ENCODE measurements at regions not wholly inside any gene's neighbourhood (a gene's known extent, or its start where the extent isn't known, plus 50 kb on each side); places are given as distances from the start of the nearest gene placed in this dataset.

DNA sequence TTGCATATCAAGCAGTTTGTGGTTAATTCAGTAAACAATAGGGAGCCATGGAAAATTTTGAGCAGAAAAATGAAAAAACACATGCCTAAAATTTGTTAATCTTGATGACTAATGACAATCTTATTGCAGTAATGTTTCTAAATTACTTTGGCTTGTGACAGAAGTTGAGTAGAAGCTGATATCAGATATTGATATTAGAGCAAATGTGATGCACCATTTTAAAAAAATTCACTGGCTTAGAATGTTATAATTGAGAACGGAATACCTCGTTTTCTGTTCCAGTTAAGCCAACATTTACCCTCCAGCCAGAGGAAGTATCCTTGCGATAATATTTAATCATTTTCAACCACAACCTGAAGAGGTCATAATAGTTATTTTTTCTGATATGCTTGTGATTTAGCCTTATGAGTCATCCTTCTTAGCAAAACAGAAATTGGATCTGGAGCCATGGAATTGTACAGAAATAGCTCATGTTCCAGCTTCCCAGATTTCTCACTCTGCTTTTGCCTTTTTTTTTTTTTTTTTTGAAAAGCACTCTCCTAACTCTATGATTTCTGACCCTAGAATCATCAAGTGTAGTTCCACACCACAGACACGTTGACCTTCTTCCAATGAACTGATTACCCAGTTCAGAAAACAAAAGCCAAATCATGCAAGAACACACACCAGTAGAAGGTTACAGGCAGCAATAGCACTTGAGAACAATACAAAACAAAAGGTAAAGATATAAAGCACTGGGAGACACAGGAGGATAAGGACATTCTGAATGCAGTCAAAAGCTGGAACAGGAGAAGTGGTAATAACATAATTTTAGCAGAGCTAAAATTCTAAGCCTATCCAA, 96.8 kb upstream of the PHYHIPL start:
- TF ChIP-seq POLR2A (IDR thresholded peaks at IDR 0.05; ENCODE audit: low read depth, low read length) (no peak), TAF1 (IDR thresholded peaks at IDR 0.05; ENCODE audit: low read depth, low read length) (no peak), POU2F2 (IDR thresholded peaks at IDR 0.05; ENCODE audit: low read depth, low read length) (no peak), POLR2AphosphoS5 (IDR thresholded peaks at IDR 0.05; ENCODE audit: low read depth, low read length) (no peak)

All from GM12891 (cell line).